Gastroesophageal sphincter (tissue), 3 donors: ENCODE measurements at regions not wholly inside any gene's neighbourhood (a gene's known extent, or its start where the extent isn't known, plus 50 kb on each side); places are given as distances from the start of the nearest gene placed in this dataset.

Experiments used
- EP300 ChIP-seq: sonication (generic); formaldehyde crosslinking; IDR thresholded peaks from one replicate; pipeline ENCODE4 v1.6.1; 2017; ENCODE audit warnings: antibody characterized with exemption, mild to moderate bottlenecking
- POLR2A ChIP-seq, 2 donors: fragments of 450-650 bp; IDR thresholded peaks; one replicate each; pipeline ENCODE4 v1.6.1; 2017; ENCODE audit warnings: antibody characterized with exemption in 2 of 2, mild to moderate bottlenecking in 2 of 2, moderate library complexity in 1 of 2
- POLR2AphosphoS5 ChIP-seq: sonication (generic); formaldehyde crosslinking; IDR thresholded peaks from one replicate; pipeline ENCODE4 v1.6.1; 2017; ENCODE audit warnings: antibody characterized with exemption
- TF ChIP-seq, protein P1 (sequence below), 4 experiments: fragments of 200-600 bp in 2 of 4; fragments of 450-650 bp in 2 of 4; sonication (generic) in 1 of 4; IDR thresholded peaks; one replicate each; pipeline ENCODE4 v1.5.1; 2017 to 2019; ENCODE audit warnings: antibody characterized with exemption in 4 of 4, mild to moderate bottlenecking in 2 of 4, moderate library complexity in 2 of 4

DNA sequence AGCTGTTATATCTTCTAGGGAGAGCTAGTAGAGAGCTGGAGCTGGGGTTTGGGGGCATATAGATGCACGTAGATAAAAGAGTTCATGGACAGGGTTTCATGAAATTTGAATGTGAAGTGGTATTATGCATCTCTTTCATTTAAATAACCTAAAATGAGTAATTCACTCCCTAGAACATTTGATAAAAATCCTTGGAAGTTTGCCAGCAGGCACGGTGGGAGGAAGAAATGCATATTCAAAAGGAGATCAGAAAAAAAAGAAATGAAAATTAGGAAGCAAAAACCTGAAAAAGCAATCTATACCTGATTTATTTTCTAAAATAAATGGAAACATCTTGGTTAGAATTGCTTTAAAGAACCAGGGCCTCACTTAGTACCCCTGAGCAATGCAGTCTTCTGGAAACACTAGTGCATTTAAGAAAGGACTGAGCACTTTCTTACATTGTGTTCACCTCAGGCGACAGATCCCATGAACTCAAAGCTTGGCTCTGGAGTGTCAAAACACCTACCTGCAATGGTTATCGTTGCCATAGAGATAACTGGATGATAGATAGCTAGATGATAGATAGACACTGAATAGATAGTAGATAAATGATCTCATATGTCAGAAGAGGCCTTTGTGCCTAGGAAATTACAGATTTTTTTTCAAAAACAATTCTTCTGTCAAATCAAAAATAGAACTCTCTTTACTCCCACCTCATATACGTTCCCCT is 458.6 kb upstream of the THRB start:
- TF ChIP-seq, protein P1, sequence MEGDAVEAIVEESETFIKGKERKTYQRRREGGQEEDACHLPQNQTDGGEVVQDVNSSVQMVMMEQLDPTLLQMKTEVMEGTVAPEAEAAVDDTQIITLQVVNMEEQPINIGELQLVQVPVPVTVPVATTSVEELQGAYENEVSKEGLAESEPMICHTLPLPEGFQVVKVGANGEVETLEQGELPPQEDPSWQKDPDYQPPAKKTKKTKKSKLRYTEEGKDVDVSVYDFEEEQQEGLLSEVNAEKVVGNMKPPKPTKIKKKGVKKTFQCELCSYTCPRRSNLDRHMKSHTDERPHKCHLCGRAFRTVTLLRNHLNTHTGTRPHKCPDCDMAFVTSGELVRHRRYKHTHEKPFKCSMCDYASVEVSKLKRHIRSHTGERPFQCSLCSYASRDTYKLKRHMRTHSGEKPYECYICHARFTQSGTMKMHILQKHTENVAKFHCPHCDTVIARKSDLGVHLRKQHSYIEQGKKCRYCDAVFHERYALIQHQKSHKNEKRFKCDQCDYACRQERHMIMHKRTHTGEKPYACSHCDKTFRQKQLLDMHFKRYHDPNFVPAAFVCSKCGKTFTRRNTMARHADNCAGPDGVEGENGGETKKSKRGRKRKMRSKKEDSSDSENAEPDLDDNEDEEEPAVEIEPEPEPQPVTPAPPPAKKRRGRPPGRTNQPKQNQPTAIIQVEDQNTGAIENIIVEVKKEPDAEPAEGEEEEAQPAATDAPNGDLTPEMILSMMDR (IDR thresholded peaks at IDR 0.05), result no peak
- no peak for TF ChIP-seq POLR2A (IDR thresholded peaks at IDR 0.05)
- no peak for TF ChIP-seq EP300
- TF ChIP-seq POLR2AphosphoS5, result no peak
